Mesendoderm (in vitro differentiated cells): ENCODE measurements at regions not wholly inside any gene's neighbourhood (a gene's known extent, or its start where the extent isn't known, plus 50 kb on each side); places are given as distances from the start of the nearest gene placed in this dataset.

Source experiments
- DNase-seq: peaks from one replicate; pipeline ENCODE4 v3.0.0; 2013
- H2AK5ac ChIP-seq: 2 replicates; pipeline ENCODE4 v1.6.1; 2013; ENCODE audit warnings: low read length, inconsistent platforms
- H2BK120ac ChIP-seq: 2 replicates; pipeline ENCODE4 v1.6.1; 2013; ENCODE audit warnings: low read depth, mild to moderate bottlenecking, low read length, moderate library complexity, mixed read lengths
- H2BK15ac ChIP-seq: replicated peaks from 2 replicates; pipeline ENCODE4 v1.6.1; 2013; ENCODE audit warnings: low read depth, mild to moderate bottlenecking, moderate library complexity
- H2BK5ac ChIP-seq: 2 replicates; pipeline ENCODE4 v1.6.1; 2013; ENCODE audit warnings: low read length, inconsistent platforms
- H3K18ac ChIP-seq: 2 replicates; pipeline ENCODE4 v1.6.1; 2013; ENCODE audit warnings: mild to moderate bottlenecking, low read length, mixed read lengths
- H3K23ac ChIP-seq: one replicate; pipeline ENCODE4 v1.6.1; 2013; ENCODE audit warnings: low read length
- H3K27ac ChIP-seq: 2 replicates; pipeline ENCODE4 v1.5.1; 2013; ENCODE audit warnings: low read depth, mild to moderate bottlenecking, inconsistent platforms, low read length, moderate library complexity
- H3K27me3 ChIP-seq: 2 replicates; pipeline ENCODE4 v1.6.1; 2013; ENCODE audit warnings: low read length, control low read depth, mild to moderate bottlenecking, inconsistent platforms; ENCODE audit not compliant: insufficient read depth, poor library complexity
- H3K36me3 ChIP-seq: 2 replicates; pipeline ENCODE4 v1.6.1; 2013; ENCODE audit warnings: low read length, inconsistent platforms; ENCODE audit not compliant: control insufficient read depth, insufficient read depth
- H3K4ac ChIP-seq: one replicate; pipeline ENCODE4 v1.6.1; 2013; ENCODE audit warnings: low read depth, mild to moderate bottlenecking, low read length, moderate library complexity
- H3K4me1 ChIP-seq: 2 replicates; pipeline ENCODE4 v1.6.1; 2013; ENCODE audit warnings: low read depth, low read length, inconsistent platforms; ENCODE audit not compliant: control insufficient read depth
- H3K4me2 ChIP-seq: 2 replicates; pipeline ENCODE4 v1.6.1; 2013; ENCODE audit warnings: low read length
- H3K4me3 ChIP-seq: 2 replicates; pipeline ENCODE4 v1.5.1; 2013; ENCODE audit warnings: mild to moderate bottlenecking, low read length
- H3K56ac ChIP-seq: one replicate; pipeline ENCODE4 v1.6.1; 2013; ENCODE audit warnings: low read length
- H3K79me1 ChIP-seq: 2 replicates; pipeline ENCODE4 v1.6.1; 2013; ENCODE audit warnings: low read length, inconsistent platforms
- H3K79me2 ChIP-seq: 2 replicates; pipeline ENCODE4 v1.6.1; 2013; ENCODE audit warnings: mild to moderate bottlenecking, low read length; ENCODE audit not compliant: control insufficient read depth, insufficient read depth
- H3K9ac ChIP-seq: 2 replicates; pipeline ENCODE4 v1.6.1; 2013; ENCODE audit warnings: low read length, inconsistent platforms
- H4K5ac ChIP-seq: one replicate; pipeline ENCODE4 v1.6.1; 2013; ENCODE audit warnings: low read length
- H4K8ac ChIP-seq: one replicate; pipeline ENCODE4 v1.6.1; 2013; ENCODE audit warnings: low read depth, mild to moderate bottlenecking, control low read depth, low read length, moderate library complexity
- WGBS: extraction: QIAGEN DNeasy Blood & Tissue Kit; methylation state at CpG from one replicate; pipeline ENCODE4 v1.1.7; 2013; ENCODE audit warnings: low lambda C conversion rate, missing lambda C conversion rate; ENCODE audit not compliant: insufficient coverage; ENCODE audit errors: extremely low coverage; 5-methylcytosine and 5-hydroxymethylcytosine counted together

DNA sequence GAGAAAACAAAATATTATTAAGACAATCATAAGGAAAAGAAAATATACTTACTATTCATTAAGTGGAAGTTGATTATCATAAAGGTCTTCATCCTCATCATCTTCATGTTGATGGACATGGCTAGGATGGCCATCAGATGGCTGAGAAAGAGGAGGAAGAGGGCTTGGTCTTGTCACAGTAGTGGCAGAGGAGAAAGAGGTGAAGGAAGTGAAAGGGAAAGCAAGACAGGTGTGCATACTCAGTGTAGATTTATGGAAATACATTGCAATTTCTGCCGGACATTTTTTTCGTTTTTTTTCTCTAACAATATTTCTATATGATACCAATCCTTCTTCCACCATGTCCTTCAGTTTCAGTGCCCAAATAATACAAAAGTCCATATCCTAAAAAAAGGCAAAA lies 1409.8 kb downstream of the PCDH7 start:
- H3K18ac ChIP-seq, result no peak overlapping the region
- no peak overlapping the region for H3K56ac ChIP-seq
- no peaks in the 10 kb centered on the region for H3K27me3 ChIP-seq
- no peak overlapping the region for H4K5ac ChIP-seq
- DNase-seq, result no peak
- no peak overlapping the region for H2AK5ac ChIP-seq
- H3K27ac ChIP-seq, result no peak overlapping the region
- H3K79me1 ChIP-seq, result no peaks in the 10 kb centered on the region
- WGBS, result no CpG with 5 or more reads among the region's 2 CpGs
- no peak overlapping the region for H4K8ac ChIP-seq
- no peak overlapping the region for H2BK120ac ChIP-seq
- H2BK15ac ChIP-seq, result no peak overlapping the region
- no peaks in the 10 kb centered on the region for H3K4me1 ChIP-seq
- H3K79me2 ChIP-seq, result no peaks in the 10 kb centered on the region
- H3K23ac ChIP-seq, result no peak overlapping the region
- no peak overlapping the region for H3K4me2 ChIP-seq
- H3K9ac ChIP-seq, result no peak overlapping the region
- H3K4ac ChIP-seq, result no peak overlapping the region
- H3K36me3 ChIP-seq, result no peaks in the 10 kb centered on the region
- no peak overlapping the region for H2BK5ac ChIP-seq
- no peak overlapping the region for H3K4me3 ChIP-seq

DNA sequence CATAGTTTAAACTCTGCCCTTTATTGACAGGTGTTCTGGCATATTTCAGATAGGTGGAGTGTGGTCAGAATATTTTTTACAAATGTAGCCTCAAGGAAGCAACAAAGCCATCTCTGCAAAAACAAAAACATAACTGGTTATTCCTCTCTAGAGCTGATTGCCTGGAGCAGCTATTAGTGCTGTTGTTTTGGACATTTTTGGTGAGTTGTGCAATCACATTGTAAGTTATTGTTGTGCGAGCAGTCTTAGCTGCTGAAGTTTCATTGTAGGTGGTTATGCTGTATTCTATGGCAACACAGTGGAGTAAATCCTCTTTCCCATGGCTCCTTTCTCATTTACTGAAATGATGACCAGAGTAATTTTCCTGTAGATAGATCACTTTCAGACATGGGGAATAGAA lies 1413.0 kb downstream of the PCDH7 start:
- no peak overlapping the region for H2BK5ac ChIP-seq
- H3K9ac ChIP-seq, result no peak overlapping the region
- H3K4ac ChIP-seq, result no peak overlapping the region
- H3K36me3 ChIP-seq, result no peaks in the 10 kb centered on the region
- no peak overlapping the region for H2BK15ac ChIP-seq
- no peaks in the 10 kb centered on the region for H3K27me3 ChIP-seq
- H3K18ac ChIP-seq, result no peak overlapping the region
- no peak overlapping the region for H3K23ac ChIP-seq
- H4K5ac ChIP-seq, result no peak overlapping the region
- H3K79me1 ChIP-seq, result no peaks in the 10 kb centered on the region
- no peak overlapping the region for H4K8ac ChIP-seq
- H3K27ac ChIP-seq, result no peak overlapping the region
- no peak overlapping the region for H2BK120ac ChIP-seq
- no peaks in the 10 kb centered on the region for H3K79me2 ChIP-seq
- no peak overlapping the region for H2AK5ac ChIP-seq
- H3K4me1 ChIP-seq, result no peaks in the 10 kb centered on the region
- no peak overlapping the region for H3K4me2 ChIP-seq
- no peak overlapping the region for H3K56ac ChIP-seq
- H3K4me3 ChIP-seq, result no peak overlapping the region
- no CpG with 5 or more reads among the region's 1 CpG for WGBS
- no peak for DNase-seq

DNA sequence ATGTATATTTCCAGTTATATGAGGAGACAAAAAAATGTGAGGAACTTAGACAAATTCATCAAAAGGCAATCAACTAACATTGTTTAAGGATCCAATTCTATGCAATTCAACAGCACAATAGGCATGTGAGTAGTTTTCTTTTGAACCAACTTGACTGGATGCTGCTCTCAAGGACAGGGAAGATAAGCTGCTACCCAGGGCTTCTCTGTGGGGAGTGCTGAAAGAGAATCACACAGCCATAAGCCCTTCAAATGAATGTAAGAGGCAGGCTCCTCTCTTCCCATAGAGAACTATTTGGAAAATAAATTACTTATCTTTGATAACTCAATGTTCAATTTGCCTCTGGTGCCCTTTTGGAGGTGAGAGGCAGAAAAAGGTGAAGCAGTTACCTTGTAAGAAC lies 1413.6 kb downstream of the PCDH7 start:
- H3K79me2 ChIP-seq, result no peaks in the 10 kb centered on the region
- H3K23ac ChIP-seq, result no peak overlapping the region
- H3K4me2 ChIP-seq, result no peak overlapping the region
- H4K8ac ChIP-seq, result no peak overlapping the region
- no peak overlapping the region for H2BK5ac ChIP-seq
- H3K27me3 ChIP-seq, result no peaks in the 10 kb centered on the region
- H2BK15ac ChIP-seq, result no peak overlapping the region
- no peak overlapping the region for H3K4ac ChIP-seq
- no peak overlapping the region for H3K9ac ChIP-seq
- H3K56ac ChIP-seq, result no peak overlapping the region
- H3K36me3 ChIP-seq, result no peaks in the 10 kb centered on the region
- H3K18ac ChIP-seq, result no peak overlapping the region
- no peak overlapping the region for H3K27ac ChIP-seq
- H2AK5ac ChIP-seq, result no peak overlapping the region
- H3K4me1 ChIP-seq, result no peaks in the 10 kb centered on the region
- no peaks in the 10 kb centered on the region for H3K79me1 ChIP-seq
- peak overlapping the region; percentile 38 for H2BK120ac ChIP-seq
- DNase-seq, result peak; percentile 43
- H3K4me3 ChIP-seq, result no peak overlapping the region
- H4K5ac ChIP-seq, result no peak overlapping the region

- Histone ChIP-seq H3K27ac (no peak overlapping the region), H3K56ac (no peak overlapping the region), H3K18ac (no peak overlapping the region), H2BK120ac (no peak overlapping the region), H3K79me2 (no peaks in the 10 kb centered on the region), H3K4me1 (no peaks in the 10 kb centered on the region), H4K8ac (no peak overlapping the region), H3K9ac (no peak overlapping the region), H2BK15ac (no peak overlapping the region), H2BK5ac (no peak overlapping the region), H4K5ac (no peak overlapping the region), H2AK5ac (no peak overlapping the region), H3K23ac (no peak overlapping the region), H3K4ac (no peak overlapping the region), H3K27me3 (no peaks in the 10 kb centered on the region), H3K36me3 (no peaks in the 10 kb centered on the region), H3K79me1 (no peaks in the 10 kb centered on the region), H3K4me3 (no peak overlapping the region), H3K4me2 (no peak overlapping the region)
- DNase-seq, result no peak
Observed at GRCh38 chr4:32135642-32136041, 1415.5 kb downstream of the PCDH7 start.

DNA sequence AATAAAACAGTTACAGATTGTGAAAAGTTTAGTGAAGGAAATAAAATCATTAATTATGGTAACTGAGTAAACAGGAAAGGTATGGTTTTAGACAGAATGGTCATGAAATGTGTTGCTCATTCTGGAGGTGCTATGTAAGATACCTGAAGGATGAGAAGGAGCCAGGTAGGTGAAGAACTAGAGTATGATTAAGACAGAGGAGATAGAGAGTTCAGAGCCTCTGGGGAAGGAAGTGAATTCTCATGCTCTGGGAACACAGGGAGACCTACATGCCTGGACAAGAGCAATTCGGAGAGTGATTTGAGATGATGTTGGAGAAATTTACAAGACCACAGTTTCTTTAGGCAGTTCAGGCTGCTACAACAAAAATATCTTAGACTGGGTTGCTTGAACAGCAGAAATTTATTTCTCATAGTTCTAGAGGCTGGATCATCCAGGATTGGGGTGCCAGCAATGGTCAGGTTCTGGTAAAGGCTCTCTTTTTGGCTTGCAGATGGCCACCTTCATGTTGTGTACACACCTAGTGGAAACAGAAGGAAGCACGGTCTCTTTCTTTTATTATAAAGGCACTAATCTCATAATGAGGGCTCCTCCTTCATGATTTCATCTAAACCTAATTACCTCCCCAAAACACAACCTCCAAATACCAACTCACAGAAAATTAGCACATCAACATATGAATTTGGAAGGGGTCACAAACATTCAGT lies 1416.1 kb downstream of the PCDH7 start:
- WGBS, result no CpG with 5 or more reads among the region's 2 CpGs
- no peaks in the 10 kb centered on the region for H3K79me1 ChIP-seq
- no peak for DNase-seq
- no peak overlapping the region for H3K56ac ChIP-seq
- H4K8ac ChIP-seq, result no peak overlapping the region
- H3K36me3 ChIP-seq, result no peaks in the 10 kb centered on the region
- H2BK120ac ChIP-seq, result no peak overlapping the region
- H3K4me2 ChIP-seq, result no peak overlapping the region
- H2BK5ac ChIP-seq, result no peak overlapping the region
- no peaks in the 10 kb centered on the region for H3K4me1 ChIP-seq
- H4K5ac ChIP-seq, result no peak overlapping the region
- H3K79me2 ChIP-seq, result no peaks in the 10 kb centered on the region
- no peak overlapping the region for H3K23ac ChIP-seq
- no peak overlapping the region for H2AK5ac ChIP-seq
- no peak overlapping the region for H3K18ac ChIP-seq
- H3K9ac ChIP-seq, result no peak overlapping the region
- H3K27me3 ChIP-seq, result no peaks in the 10 kb centered on the region
- no peak overlapping the region for H2BK15ac ChIP-seq
- no peak overlapping the region for H3K4me3 ChIP-seq
- no peak overlapping the region for H3K4ac ChIP-seq
- no peak overlapping the region for H3K27ac ChIP-seq

- no peak overlapping the region for H3K27ac ChIP-seq
- no peak overlapping the region for H3K18ac ChIP-seq
- H2BK15ac ChIP-seq, result no peak overlapping the region
- H3K4me1 ChIP-seq, result no peaks in the 10 kb centered on the region
- no peak overlapping the region for H3K23ac ChIP-seq
- no peaks in the 10 kb centered on the region for H3K27me3 ChIP-seq
- no peak overlapping the region for H2BK5ac ChIP-seq
- H4K8ac ChIP-seq, result no peak overlapping the region
- no peaks in the 10 kb centered on the region for H3K36me3 ChIP-seq
- H3K4ac ChIP-seq, result no peak overlapping the region
- no peak overlapping the region for H2AK5ac ChIP-seq
- WGBS, result no CpG with 5 or more reads among the region's 2 CpGs
- no peak overlapping the region for H2BK120ac ChIP-seq
- H3K79me2 ChIP-seq, result no peaks in the 10 kb centered on the region
- H3K79me1 ChIP-seq, result no peaks in the 10 kb centered on the region
- H3K56ac ChIP-seq, result no peak overlapping the region
- no peak overlapping the region for H3K4me2 ChIP-seq
- H3K4me3 ChIP-seq, result no peak overlapping the region
- no peak overlapping the region for H3K9ac ChIP-seq
- DNase-seq, result peak; percentile 14
- H4K5ac ChIP-seq, result no peak overlapping the region
Observed at GRCh38 chr4:32140636-32141035, 1420.5 kb downstream of the PCDH7 start.
